Adrenal gland (tissue), 9 donors: ENCODE measurements at regions not wholly inside any gene's neighbourhood (a gene's known extent, or its start where the extent isn't known, plus 50 kb on each side); places are given as distances from the start of the nearest gene placed in this dataset.
A peak's percentile ranks its signal among the peaks of the same experiment; 100 is the strongest.

Experiments used
- DNase-seq, 7 donors: peaks; one replicate each; pipeline ENCODE4 v3.0.0-alpha.2; 2019 to 2020
- H3K27ac ChIP-seq, 5 donors: fragments of 200-600 bp; sonication (generic) in 4 of 5; 1 replicate in 3 of 5; 2 replicates in 2 of 5; pipeline versions ENCODE4 v1.5.1 to v1.8.0; 2016 to 2020; ENCODE audit warnings: mild to moderate bottlenecking in 1 of 5
- H3K27me3 ChIP-seq: fragments of 200-600 bp; 2 replicates; pipeline ENCODE4 v1.8.0; 2021
- H3K36me3 ChIP-seq, 2 donors: fragments of 200-600 bp; replicated peaks in 1 of 2; 1 replicate in 1 of 2; 2 replicates in 1 of 2; pipeline versions ENCODE4 v1.5.1 to v1.8.0; 2018 to 2022
- H3K4me1 ChIP-seq, 2 donors: fragments of 200-600 bp; replicated peaks in 1 of 2; 1 replicate in 1 of 2; 2 replicates in 1 of 2; pipeline versions ENCODE4 v1.5.1 to v1.8.0; 2018 to 2021
- H3K4me3 ChIP-seq, 4 donors: fragments of 200-600 bp; sonication (generic) in 3 of 4; one replicate each; pipeline ENCODE4 v1.5.1; 2016 to 2018
- H3K9me3 ChIP-seq, 3 donors: fragments of 200-600 bp; sonication (generic) in 1 of 3; replicated peaks in 1 of 3; 1 replicate in 2 of 3; 2 replicates in 1 of 3; pipeline versions ENCODE4 v1.5.1 to v1.8.0; 2016 to 2021
- CTCF ChIP-seq, 6 experiments: fragments of 450-650 bp in 4 of 6; fragments of 200-600 bp in 2 of 6; sonication (generic) in 1 of 6; IDR thresholded peaks; 1 replicate in 5 of 6; 2 replicates in 1 of 6; pipeline versions ENCODE4 v1.5.1 to v1.8.0; 2016 to 2021; ENCODE audit warnings: antibody characterized with exemption in 6 of 6, mild to moderate bottlenecking in 2 of 6, moderate library complexity in 1 of 6
- POLR2A ChIP-seq, 2 donors: fragments of 450-650 bp; IDR thresholded peaks; one replicate each; pipeline ENCODE4 v1.6.1; 2017; ENCODE audit warnings: antibody characterized with exemption in 2 of 2, mild to moderate bottlenecking in 2 of 2, moderate library complexity in 1 of 2
- WGBS, 4 donors: extraction: QIAGEN DNeasy Blood & Tissue Kit in 2 of 4; methylation state at CpG; one replicate each; pipeline versions ENCODE4 v1.1.5 to v1.1.7; 2013 to 2017; 5-methylcytosine and 5-hydroxymethylcytosine counted together
- intact Hi-C, 2 donors: fragments of 100-400 bp; cut with DNase I; formaldehyde crosslinking; loops; one replicate each; pipeline versions ENCODE4 v1.14.1 to v1.15.0; 2022 to 2023
- donor health status: healthy with polysubstance abuse.
- donor health status: Bipolar disorder and iron deficiency.
- donor health status: DM: yes; HTN: yes; CAD: no.
- donor health status: DM: no; HTN: no; CAD: no.
- donor health status: DM: no; HTN: no; CAD: no.

DNA sequence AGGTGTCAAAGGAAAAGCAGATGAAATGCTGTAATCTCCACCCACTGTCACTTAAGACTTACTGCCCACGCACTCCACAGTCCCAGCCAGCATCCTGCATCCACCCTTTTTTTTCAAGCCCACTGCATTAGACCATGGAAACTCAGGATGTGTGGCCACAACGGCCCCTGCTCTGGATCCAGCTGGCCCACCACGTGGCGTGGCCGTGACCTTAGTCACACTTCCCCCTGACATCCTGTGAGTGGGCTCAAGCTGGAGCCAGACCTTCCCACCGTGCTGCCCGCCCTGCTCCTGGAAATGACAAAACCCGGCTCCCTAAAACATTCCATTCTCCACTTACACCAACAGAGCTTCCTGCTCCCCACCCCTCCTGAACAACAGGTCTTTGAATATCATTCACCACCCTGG, 588.3 kb upstream of the DIPK2B start:
- Histone ChIP-seq H3K4me3 (no peak overlapping the region), H3K4me1 (no peaks in the 10 kb centered on the region), H3K9me3 (peaks cover 0 to 6% (median 0%) of the 10 kb centered on the region in 3 donors), H3K27ac (no peak overlapping the region), H3K27me3 (peaks cover 27% of the 10 kb centered on the region), H3K36me3 (no peaks in the 10 kb centered on the region)
- intact Hi-C loops: no loop called here
- WGBS, 4 donors: 32 to 39% (median 34%) methylated on average over 8 of the region's 8 CpGs
- no peak for TF ChIP-seq CTCF (IDR thresholded peaks at IDR 0.05)
- no peak for TF ChIP-seq POLR2A (IDR thresholded peaks at IDR 0.05)
- DNase-seq: peak in 2 of 7 donors; percentile 18 to 29

- H3K9me3 ChIP-seq: peaks cover 0 to 6% (median 0%) of the 10 kb centered on the region in 3 donors
- peaks cover 27% of the 10 kb centered on the region for H3K27me3 ChIP-seq
- H3K36me3 ChIP-seq: no peaks in the 10 kb centered on the region
- WGBS, 4 donors: 52 to 69% (median 59%) methylated on average over 5 of the region's 5 CpGs
- H3K4me3 ChIP-seq: no peak overlapping the region
- TF ChIP-seq POLR2A (IDR thresholded peaks at IDR 0.05): no peak
- TF ChIP-seq CTCF (IDR thresholded peaks at IDR 0.05): no peak
- intact Hi-C loops: no loop called here
- DNase-seq: no peak
- no peak overlapping the region for H3K27ac ChIP-seq
- H3K4me1 ChIP-seq: no peaks in the 10 kb centered on the region
Measured at GRCh38 chrX:45788315-45788714, 587.6 kb upstream of the DIPK2B start.

GRCh38 chrX:45784590-45784989, 583.9 kb upstream of the DIPK2B start:
- TF ChIP-seq POLR2A (IDR thresholded peaks at IDR 0.05) (no peak), CTCF (IDR thresholded peaks at IDR 0.05) (no peak)
- 61 to 73% (median 66%) methylated on average over 3 of the region's 3 CpGs for WGBS, 4 donors
- H3K9me3 ChIP-seq: no peaks in the 10 kb centered on the region
- intact Hi-C loops: no loop called here
- H3K4me1 ChIP-seq: no peaks in the 10 kb centered on the region
- H3K36me3 ChIP-seq: no peaks in the 10 kb centered on the region
- H3K27ac ChIP-seq: no peak overlapping the region
- peaks cover 20% of the 10 kb centered on the region for H3K27me3 ChIP-seq
- no peak for DNase-seq
- no peak overlapping the region for H3K4me3 ChIP-seq

DNA sequence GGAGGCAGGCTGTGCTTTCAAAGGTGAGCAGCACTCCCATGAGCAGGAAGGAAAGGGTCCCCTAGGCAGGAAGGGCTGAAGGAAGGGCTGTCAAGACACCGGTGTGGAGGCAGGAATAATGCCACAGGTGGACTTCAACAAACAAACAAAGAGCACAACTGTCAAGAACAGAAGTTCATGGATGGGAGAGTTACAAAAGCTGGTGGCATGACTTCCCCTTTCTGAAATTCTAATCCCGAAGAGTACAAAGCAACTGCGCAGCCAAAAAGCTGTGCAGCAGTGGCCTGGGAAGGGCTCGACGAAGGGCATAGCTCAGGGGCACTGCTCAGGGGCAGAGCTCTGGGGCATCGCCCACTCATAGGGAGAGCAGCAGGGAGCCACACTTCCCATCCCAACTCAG, 582.3 kb upstream of the DIPK2B start:
- Histone ChIP-seq H3K4me3 (no peak overlapping the region), H3K9me3 (no peaks in the 10 kb centered on the region), H3K36me3 (no peaks in the 10 kb centered on the region), H3K27me3 (peaks cover 17% of the 10 kb centered on the region), H3K4me1 (no peaks in the 10 kb centered on the region), H3K27ac (no peak overlapping the region)
- intact Hi-C loops: no loop called here
- TF ChIP-seq CTCF (IDR thresholded peaks at IDR 0.05) (no peak), POLR2A (IDR thresholded peaks at IDR 0.05) (no peak)
- 71 to 85% (median 75%) methylated on average over 3 to 6 of the region's 6 CpGs for whole genome bisulfite sequencing, 4 donors
- no peak for DNase-seq
